H1 (cell line): ENCODE measurements at regions not wholly inside any gene's neighbourhood (a gene's known extent, or its start where the extent isn't known, plus 50 kb on each side); places are given as distances from the start of the nearest gene placed in this dataset.

Experiments
- ASH2L ChIP-seq: fragments of 200-600, 300-600 bp; sonication (generic); IDR thresholded peaks from one replicate; pipeline ENCODE4 v1.7.1; 2017; ENCODE audit warnings: low read length
- ATF2 ChIP-seq: IDR thresholded peaks from 2 replicates; pipeline ENCODE4 v1.6.1; 2012; ENCODE audit warnings: low read length, inconsistent platforms
- FOSL1 ChIP-seq: IDR thresholded peaks from 2 replicates; pipeline ENCODE4 v1.6.1; 2011; ENCODE audit warnings: mild to moderate bottlenecking, low read depth, low read length, moderate library complexity; ENCODE audit not compliant: insufficient read depth
- NRF1 ChIP-seq: IDR thresholded peaks from 2 replicates; pipeline ENCODE4 v1.6.1; 2011; ENCODE audit warnings: mild to moderate bottlenecking, low read depth, low read length, improper control_type of control experiment
- SAP30 ChIP-seq: fragments of 300-600 bp; sonication (generic); IDR thresholded peaks from 2 replicates; pipeline ENCODE4 v1.7.1; 2012; ENCODE audit warnings: low read length, moderate library complexity, mild to moderate bottlenecking, inconsistent platforms; ENCODE audit not compliant: insufficient read depth, insufficient replicate concordance
- SIRT6 ChIP-seq: IDR thresholded peaks from one replicate; pipeline ENCODE4 v1.7.1; 2012; ENCODE audit warnings: low read length, inconsistent platforms

GRCh38 chr7:50838675-50839377 lies 56.1 kb upstream of the GRB10 start (continued):
- TF ChIP-seq SAP30: no peak
- no peak for TF ChIP-seq ATF2
- TF ChIP-seq SIRT6: no peak
- no peak for TF ChIP-seq FOSL1
- TF ChIP-seq NRF1: no peak
- TF ChIP-seq ASH2L: no peak
